ENCODE measurements at regions not wholly inside any gene's neighbourhood (a gene's known extent, or its start where the extent isn't known, plus 50 kb on each side); places are given as distances from the start of the nearest gene placed in this dataset.

GRCh38 chr19:28466107-28467045 is 746.6 kb downstream of the UQCRFS1 start:
- DNase-seq (no peak), ATAC-seq (ENCODE audit: low read depth) (no peak)
- Mint-ChIP-seq H3K4me1 (peaks cover 6% of the 10 kb centered on the region), H3K27ac (no peak overlapping the region), H3K4me3 (no peak overlapping the region), H3K9me3 (no peaks in the 10 kb centered on the region), H3K27me3 (no peaks in the 10 kb centered on the region), H3K36me3 (ENCODE audit: low read depth) (no peaks in the 10 kb centered on the region)
- TF ChIP-seq CTCF (IDR thresholded peaks at IDR 0.05): no peak
- intact Hi-C loops (cut with micrococcal nuclease): loop anchor here (1.0 kb wide), 1 partner anchor 244 kb away; no protein-coding TSS in a partner anchor
- ChIA-PET POLR2A (no interaction called here), CTCF (interaction anchor here (0.9 kb wide), 1 partner anchor 168 kb away, joined by 4 read pairs; no protein-coding TSS in a partner anchor)

- Mint-ChIP-seq H3K27ac (no peak overlapping the region), H3K4me1 (peaks cover 5% of the 10 kb centered on the region), H3K27me3 (no peaks in the 10 kb centered on the region), H3K4me3 (no peak overlapping the region), H3K9me3 (no peaks in the 10 kb centered on the region), H3K36me3 (ENCODE audit: low read depth) (no peaks in the 10 kb centered on the region)
- ATAC-seq (ENCODE audit: low read depth) (no peak), DNase-seq (no peak)
- ChIA-PET CTCF (no interaction called here), POLR2A (no interaction called here)
- TF ChIP-seq CTCF (IDR thresholded peaks at IDR 0.05): no peak
- intact Hi-C loops (cut with micrococcal nuclease): loop anchor here (1.0 kb wide), 1 partner anchor 245 kb away; no protein-coding TSS in a partner anchor
These were observed 747.4 kb downstream of the UQCRFS1 start for GRCh38 chr19:28465371-28466086.

GRCh38 chr19:28463493-28464053 is 749.4 kb downstream of the UQCRFS1 start:
- no peaks in the 10 kb centered on the region for H3K4me1 Mint-ChIP-seq
- no peak overlapping the region for H3K27ac Mint-ChIP-seq
- ATAC-seq (ENCODE audit: low read depth) (no peak), DNase-seq (no peak)
- H3K27me3 Mint-ChIP-seq: no peaks in the 10 kb centered on the region
- intact Hi-C loops (cut with micrococcal nuclease): no loop called here
- ChIA-PET CTCF (no interaction called here), POLR2A (no interaction called here)
- no peak for TF ChIP-seq CTCF (IDR thresholded peaks at IDR 0.05)
- no peaks in the 10 kb centered on the region for H3K9me3 Mint-ChIP-seq
- H3K36me3 Mint-ChIP-seq (ENCODE audit: low read depth): no peaks in the 10 kb centered on the region
- no peak overlapping the region for H3K4me3 Mint-ChIP-seq

- Mint-ChIP-seq H3K4me3 (no peak overlapping the region), H3K36me3 (ENCODE audit: low read depth) (no peaks in the 10 kb centered on the region), H3K9me3 (no peaks in the 10 kb centered on the region), H3K27me3 (no peaks in the 10 kb centered on the region), H3K27ac (no peak overlapping the region), H3K4me1 (no peaks in the 10 kb centered on the region)
- no peak for TF ChIP-seq CTCF (IDR thresholded peaks at IDR 0.05)
- DNase-seq (no peak), ATAC-seq (ENCODE audit: low read depth) (no peak)
- CTCF ChIA-PET: no interaction called here
- intact Hi-C loops (cut with micrococcal nuclease): no loop called here
- POLR2A ChIA-PET: no interaction called here
These were observed 755.3 kb downstream of the UQCRFS1 start for GRCh38 chr19:28457620-28458019.
